ENCODE measurements at regions not wholly inside any gene's neighbourhood (a gene's known extent, or its start where the extent isn't known, plus 50 kb on each side); places are given as distances from the start of the nearest gene placed in this dataset.

DNA sequence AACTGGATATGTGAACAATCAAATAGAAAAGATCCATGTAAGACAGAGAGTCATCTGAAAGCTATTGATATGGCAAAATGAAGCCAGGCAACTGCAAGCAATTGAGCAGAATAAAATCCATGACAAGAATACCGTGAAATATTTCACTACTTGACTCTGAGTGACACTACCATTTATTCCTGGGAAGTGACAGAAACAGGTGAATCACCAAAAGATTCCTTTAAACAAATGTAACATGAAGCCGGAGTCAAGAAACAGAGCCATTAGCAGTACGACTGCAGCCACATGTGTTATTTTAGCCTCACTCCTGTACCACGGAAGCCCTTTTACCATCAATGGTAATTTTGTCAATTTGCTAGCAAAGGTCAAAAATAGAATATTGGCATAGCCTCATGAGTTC is 197.7 kb upstream of the POT1 start:
- TF ChIP-seq, protein P1, sequence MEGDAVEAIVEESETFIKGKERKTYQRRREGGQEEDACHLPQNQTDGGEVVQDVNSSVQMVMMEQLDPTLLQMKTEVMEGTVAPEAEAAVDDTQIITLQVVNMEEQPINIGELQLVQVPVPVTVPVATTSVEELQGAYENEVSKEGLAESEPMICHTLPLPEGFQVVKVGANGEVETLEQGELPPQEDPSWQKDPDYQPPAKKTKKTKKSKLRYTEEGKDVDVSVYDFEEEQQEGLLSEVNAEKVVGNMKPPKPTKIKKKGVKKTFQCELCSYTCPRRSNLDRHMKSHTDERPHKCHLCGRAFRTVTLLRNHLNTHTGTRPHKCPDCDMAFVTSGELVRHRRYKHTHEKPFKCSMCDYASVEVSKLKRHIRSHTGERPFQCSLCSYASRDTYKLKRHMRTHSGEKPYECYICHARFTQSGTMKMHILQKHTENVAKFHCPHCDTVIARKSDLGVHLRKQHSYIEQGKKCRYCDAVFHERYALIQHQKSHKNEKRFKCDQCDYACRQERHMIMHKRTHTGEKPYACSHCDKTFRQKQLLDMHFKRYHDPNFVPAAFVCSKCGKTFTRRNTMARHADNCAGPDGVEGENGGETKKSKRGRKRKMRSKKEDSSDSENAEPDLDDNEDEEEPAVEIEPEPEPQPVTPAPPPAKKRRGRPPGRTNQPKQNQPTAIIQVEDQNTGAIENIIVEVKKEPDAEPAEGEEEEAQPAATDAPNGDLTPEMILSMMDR (IDR thresholded peaks at IDR 0.05), result no peak
- TF ChIP-seq POLR2A (IDR thresholded peaks at IDR 0.05), result no peak

All from thyroid gland (tissue), 4 donors.